NCI-H774 (cell line): ENCODE measurements at regions not wholly inside any gene's neighbourhood (a gene's known extent, or its start where the extent isn't known, plus 50 kb on each side); places are given as distances from the start of the nearest gene placed in this dataset.

Experiments used
- DNase-seq: peaks from one replicate; lab custom pipeline; 2025; lab: John Stamatoyannopoulos, UW

DNA sequence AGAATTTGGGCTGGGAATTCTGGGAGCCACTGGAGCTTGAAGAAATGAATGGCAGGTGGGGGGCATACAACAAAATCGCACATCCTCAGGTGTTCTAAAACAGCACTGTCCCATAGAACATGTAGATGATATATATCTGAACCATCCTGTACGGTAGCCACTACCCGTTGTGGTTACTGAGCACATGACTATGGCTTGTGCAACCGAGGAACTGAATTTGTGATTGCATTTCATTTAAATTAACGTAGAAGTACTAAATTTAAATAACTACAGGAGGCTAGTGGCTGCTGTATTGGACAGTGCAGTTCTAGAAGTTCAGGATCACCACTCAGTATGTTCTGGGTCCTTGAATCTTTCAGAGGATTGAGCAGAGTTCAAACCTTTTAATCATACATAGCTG is 172.4 kb downstream of the PHETA1 start:
- no peak for DNase-seq

DNA sequence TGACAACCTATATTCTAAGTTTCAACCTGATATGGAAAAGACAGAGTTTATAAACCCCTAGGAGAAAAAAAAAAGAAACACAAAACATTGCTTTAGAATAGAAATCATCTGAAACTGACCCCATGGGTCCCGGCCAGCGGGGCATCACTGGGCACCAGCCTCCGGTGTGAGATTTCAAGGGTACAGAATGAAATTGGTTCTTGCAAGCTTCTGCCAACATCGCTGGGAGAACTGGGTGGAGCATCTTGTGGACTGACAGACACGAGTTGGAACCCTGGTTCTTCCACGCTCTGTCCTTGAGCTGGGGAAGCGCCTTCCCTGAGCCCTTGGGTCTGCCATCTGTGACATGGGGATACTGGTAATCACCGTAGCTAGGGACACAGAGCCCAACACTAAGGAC is 173.6 kb downstream of the PHETA1 start:
- no peak for DNase-seq

DNA sequence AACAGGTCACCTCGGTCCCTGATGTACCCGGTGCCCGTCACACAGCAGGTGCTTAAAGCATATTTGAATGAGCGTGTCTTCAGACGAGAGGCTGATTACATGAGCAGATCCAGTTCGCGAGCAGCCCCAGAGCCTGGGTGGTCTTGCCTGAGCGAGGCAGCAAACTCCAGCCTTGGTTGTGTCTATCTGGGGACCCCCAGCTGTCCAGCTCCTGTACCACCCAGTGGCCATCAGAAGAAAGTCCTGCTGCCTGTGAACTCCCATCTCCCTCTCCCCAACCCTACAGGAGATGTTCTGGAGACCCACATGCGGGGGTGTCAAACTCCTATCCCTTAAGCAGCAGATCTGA is 174.2 kb downstream of the PHETA1 start:
- DNase-seq, result no peak

DNA sequence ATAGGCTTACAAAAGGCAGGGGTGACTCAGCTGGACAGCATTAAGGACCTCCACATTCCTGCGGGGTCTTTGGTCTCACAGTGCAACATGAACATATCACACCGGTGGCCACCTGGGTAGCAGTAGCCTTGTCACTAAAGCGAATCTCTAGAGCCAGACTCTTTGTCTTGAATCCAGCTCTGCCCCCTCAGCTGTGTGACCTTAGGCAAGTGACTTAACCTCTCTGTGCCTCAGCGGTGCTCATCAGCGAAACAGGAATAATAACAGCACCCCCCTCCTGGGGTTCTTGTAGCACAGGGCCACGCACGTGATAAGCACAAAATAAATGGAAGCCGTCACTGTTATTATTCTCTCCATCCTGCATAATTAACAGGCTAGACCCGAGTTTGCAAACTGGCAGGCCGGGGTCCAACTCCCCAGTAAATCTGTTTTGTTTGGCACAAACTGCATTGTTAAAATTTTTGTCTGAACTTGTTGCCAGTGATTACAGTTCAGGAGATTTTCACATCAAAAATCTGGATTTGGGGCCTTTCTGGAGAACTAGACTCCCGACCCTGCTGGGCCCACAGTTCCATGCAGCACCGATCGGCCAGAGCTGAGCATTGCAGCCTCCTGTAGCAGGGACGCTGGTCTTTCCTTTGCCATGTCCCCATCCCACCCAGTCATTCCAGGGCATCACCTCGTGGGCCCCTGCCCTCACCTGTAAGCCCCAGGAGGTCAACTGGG is 174.8 kb downstream of the PHETA1 start:
- no peak for DNase-seq

DNA sequence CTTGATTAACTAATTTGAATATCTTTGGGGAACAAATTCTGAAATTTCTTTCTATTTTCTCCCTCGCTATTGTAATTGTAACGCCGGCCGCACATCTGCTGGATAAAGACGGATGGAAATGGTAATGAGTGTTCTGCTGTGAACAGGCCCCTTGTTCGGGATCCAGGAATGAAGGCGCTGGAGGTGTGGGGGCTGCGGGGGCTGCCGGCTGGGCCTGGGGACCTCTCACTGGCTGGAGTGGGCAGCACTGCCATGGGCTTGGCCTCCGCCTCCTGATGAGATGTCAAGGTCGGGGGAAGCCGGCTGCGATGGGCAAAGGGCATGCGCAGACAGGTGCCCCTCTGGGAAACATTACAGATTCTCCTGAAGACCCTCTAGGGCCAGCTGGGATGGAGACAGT is 175.4 kb downstream of the PHETA1 start:
- DNase-seq, result no peak

DNA sequence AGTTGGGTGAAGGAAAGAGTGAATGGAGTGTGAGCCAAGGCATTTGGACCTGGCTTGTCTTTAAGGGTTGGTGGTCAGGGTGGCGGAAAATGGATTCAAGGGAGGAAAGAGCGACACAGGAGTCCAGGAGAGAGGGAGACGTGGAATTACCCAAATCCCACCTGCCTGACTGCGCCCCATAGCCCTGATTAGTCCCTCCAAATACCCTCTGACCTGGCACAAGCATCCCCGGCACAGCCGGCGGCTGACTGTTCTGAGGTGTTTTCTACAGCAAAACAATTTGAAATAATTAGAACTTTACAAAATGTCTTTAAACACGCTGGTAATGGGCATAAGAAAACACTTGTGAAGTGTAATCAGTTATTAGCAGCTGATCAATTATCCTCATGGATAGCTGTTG is 175.8 kb downstream of the PHETA1 start:
- DNase-seq, result no peak

DNA sequence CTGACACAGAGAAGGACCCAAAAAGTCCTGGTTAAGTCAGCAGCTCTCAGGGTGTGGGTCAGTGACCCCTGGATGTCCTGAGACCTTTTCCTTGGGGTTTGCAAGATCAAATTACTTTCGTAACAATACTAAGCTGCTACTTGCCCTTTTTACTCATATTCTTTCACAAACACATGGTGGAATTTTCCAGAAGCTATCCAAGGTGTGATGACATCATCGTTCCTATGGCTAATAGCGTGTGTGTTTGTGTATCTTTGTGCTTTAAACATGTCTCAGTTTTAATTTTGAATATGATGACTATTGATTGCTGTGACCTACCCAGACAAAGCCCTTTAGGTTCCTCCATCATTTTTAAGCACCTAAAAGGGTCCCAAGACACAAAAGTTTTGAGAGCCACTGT is 176.2 kb downstream of the PHETA1 start:
- DNase-seq, result no peak

DNA sequence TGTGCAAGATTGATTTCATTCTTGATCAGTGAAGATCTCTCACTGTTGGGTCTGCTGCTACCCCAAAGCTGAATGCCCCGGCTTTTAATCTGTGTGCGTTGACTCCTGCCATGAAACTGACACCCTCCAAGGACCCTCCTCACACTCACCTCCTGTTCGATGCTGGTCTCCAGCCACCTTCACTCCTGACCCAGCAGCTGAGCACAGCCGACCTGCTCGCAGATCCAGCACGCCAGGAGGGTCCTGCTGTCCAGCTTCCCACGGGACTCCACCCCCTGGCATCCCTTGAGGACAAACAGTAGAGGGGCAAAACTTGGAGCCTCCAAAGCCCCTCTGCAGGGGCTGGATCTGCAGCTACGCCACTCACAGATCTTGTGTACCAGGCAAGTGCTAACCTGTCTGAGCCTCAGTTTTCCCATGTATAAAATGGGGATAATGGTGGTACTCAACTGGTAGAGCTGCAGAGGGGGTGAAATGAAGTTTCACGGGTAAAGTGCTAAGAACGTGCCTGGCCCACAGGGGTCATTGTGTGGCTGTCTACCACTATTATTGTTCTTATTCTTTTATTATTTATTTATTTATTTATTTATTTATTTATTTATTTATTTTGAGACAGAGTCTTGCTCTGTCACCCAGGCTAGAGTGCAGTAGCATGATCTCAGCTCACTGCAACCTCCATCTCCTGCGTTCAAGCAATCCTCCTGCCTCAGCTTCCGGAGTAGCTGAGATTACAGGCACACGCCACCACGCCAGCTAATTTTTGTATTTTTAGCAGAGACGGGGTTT is 178.0 kb downstream of the PHETA1 start:
- no peak for DNase-seq

DNA sequence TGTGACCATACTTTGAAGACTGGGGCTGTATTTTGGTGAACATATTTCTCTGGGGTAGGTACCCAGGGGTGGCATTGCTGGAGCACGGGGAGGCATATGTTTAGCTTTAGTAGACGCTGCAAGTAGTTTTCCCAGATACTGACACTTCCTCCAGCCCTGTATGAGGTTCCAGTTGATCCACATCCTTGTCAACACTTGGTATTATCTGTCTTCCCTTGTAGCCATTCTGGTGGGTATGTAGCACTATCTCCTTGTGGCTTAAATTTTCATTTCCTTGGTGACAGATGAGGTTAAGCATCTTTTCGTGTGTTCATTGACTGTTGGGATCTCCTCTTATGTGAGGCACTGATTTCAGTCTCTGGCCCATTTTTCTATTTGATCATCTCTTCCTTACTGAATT is 179.1 kb downstream of the PHETA1 start:
- no peak for DNase-seq

DNA sequence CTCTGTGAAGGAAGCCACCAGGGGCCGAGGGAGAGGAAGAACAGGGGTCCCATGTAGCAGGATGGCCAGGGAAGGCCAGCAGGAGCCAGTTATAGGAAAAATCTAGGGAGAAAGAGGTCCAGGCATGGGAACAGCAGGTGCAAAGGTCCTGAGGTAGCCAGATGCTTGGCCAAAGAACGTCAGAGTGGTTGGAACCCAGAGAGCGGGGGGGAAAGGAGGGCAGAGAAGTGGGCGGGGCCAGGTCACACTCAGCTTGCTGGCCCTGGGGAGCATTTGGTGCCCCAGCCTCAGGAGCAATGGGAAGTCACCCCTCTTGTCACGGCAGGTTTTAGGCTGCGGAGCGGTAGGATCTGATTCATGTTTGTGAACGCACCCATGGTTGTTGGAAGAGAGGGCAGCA is 180.5 kb downstream of the PHETA1 start:
- no peak for DNase-seq

DNA sequence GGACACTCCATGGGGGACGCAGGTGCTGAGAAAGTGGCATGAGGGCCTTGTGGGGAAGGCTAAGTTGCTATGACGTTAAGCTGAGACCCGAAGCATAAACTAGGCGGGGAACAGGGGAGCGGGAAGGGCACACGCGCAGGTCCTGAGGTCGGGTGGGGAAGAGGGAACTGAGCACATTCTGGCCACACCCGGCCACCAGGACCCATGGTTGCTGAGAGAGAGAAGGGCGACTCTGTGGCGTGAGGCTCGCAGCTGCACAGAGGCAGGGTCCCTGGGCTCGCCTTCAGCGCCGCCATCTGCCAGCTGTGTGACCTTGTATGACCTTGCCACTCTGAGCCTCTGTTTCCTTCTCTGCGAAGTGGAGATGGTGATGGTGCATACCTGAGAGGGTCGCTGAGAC is 182.5 kb downstream of the PHETA1 start:
- no peak for DNase-seq

DNA sequence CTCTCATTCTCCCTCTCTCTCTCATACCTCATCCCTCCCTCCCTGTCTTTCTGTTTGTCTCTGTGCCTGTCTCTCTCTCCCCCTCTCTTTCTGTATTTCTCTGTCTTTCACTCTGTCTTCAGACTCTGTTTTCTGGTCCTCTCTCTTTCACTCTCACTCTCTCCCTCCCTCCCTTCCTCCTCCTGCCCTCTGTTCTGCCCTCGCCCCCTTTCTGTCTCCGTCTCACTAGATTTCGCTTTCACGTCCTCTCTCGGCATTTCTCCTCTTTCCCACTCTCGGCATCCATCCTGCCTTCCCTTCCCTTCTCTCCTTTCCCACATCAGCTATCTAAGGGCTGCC is 183.0 kb downstream of the PHETA1 start:
- DNase-seq, result no peak

DNA sequence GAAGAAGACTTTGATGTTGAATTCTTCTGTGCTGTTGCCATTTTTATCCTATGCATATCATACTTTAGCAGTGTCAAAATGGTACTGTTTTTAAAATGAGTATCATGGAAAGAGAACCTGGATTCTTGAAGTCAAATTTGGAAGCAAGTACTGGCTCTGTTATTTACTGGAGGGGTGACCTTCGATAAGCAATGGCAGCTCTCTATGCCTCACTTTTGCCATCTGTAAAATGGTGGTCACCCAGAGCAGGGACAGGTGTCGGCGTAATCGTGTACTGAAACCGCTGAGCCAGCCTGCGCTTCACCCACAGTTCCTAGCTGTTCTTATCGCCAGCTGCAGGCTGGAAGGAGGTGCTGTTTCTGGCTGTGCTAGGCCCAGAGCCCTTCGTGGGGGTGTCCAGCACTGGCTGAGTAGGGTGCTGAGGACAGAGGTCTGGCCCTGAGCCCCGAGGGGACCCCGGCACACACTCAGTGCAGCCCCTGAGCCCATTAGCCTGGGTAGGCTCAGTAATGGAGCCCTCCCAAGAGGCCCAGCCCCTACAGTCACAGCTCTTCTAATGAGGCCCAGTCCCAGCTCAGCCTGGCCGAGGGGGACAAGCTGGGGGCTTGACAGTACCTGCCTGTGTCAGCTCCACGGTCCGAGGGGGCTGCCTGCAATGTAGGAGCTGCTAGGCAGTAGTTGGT is 183.5 kb downstream of the PHETA1 start:
- no peak for DNase-seq

DNA sequence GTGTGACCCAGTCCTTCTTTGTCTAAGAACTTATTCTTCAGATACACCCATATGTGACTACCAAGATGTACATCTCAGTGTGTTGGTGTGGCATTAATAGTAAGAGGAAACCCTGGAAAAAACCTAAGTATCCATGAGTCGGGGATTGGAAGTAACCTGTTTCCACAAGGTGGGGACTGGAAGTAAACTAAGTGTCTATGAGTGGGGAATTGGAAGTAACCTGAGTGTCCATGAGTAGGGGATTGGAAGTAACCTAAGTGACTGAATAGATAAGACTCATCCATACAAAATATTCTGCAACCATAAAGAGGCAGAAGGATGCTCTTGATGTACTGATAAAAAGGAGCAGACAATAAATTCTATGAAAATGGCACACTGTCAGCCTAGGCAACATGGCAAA is 184.7 kb downstream of the PHETA1 start:
- no peak for DNase-seq

DNA sequence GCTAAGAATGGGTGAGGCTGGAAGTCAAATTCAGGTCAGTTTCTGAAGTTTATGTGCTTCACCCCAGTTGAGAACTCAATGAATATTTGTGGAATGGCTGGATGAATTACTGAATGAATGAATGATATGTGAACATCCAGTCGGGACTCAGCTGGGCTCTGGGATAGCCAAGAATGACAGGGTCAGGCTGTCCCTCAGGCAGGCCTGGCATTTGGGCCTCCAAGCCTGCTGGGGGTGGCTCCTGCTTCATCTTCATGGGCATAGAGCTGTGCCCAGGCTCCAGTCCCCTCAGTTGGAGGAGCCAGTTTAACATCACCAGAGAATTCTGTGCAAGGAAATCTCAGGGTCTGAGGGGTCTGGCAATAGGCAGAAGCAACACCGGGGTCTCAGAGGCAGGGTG is 185.8 kb downstream of the PHETA1 start:
- DNase-seq, result no peak

DNA sequence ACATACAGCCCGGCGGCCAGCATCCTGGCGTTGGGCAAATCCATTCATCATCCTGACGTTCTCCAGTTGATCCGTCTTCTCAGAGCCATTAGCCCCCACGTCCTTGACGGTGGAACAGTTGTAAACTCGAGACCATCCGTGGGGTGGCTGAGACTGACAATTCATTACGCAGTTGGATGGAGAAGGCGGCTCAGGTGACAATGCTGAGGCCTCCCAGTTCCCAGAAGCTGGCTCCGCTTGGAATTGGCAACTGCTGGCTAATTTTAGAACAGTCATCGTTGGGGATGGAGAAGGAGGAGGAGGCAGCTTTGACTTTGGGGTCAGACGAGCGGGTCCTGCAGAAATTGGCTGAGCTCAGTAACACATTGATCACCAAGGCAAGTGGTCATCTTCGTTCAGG is 186.5 kb downstream of the PHETA1 start:
- no peak for DNase-seq

DNA sequence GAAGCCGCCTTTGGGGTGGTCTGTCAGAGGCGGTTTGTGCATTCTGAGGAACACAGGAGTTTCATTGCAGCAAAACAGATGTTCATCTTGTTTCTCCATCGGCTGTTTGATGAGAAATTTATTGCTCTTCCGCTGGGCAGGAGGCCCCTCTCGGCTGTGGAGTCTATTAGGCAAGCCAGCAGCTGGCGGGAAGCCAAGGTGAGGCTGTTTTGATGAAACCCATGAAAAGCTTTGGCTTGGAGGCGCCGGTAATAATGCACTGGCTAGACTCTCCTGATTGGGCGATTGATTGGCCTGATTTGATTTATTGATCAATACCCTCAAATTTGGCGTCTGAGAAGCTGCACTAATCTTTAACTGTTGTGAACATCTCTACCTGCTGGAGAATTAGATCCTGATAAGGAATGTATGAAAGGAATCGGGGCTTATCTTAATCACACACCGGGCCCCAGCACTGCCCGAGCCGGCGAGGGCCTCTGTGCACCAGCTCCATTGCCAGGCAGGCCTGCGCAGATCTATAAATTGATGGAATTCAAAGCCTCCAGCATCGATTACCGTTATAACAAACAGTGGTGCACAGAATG is 187.7 kb downstream of the PHETA1 start:
- DNase-seq, result no peak

DNA sequence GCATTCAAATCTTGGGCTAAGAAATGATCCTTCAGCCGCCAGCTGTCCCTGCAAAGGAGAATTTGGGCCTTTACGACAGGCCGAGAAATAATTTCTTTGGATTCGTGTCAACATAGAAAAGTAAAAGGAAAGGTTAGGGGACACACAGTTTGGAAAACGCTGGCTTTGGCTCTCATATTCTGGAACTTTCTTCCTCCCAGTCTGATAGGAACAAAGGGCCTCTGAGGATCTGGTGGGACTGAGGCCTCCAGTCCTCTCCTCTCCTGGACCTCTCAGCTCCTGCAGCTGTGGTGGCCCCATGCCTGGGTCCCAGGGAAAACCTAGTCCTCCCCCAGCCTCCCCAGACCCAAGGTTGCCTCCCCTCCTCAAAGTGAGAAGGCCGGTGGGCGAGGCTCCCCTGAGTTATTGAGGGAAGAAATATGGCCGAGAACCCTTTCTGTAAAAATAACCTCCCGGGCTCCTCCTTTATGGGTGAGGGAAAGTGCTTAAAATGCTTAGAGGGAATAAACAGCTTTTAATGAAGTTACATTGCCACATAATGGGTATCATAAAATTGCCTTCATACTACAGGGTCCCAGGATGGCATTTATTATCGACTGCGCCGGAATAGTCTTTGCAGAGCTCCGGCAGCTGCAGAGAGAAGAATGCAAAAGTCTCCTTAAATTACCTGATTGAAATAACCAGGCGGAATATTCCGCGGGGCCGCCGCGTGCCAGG is 188.3 kb downstream of the PHETA1 start:
- DNase-seq, result no peak

DNA sequence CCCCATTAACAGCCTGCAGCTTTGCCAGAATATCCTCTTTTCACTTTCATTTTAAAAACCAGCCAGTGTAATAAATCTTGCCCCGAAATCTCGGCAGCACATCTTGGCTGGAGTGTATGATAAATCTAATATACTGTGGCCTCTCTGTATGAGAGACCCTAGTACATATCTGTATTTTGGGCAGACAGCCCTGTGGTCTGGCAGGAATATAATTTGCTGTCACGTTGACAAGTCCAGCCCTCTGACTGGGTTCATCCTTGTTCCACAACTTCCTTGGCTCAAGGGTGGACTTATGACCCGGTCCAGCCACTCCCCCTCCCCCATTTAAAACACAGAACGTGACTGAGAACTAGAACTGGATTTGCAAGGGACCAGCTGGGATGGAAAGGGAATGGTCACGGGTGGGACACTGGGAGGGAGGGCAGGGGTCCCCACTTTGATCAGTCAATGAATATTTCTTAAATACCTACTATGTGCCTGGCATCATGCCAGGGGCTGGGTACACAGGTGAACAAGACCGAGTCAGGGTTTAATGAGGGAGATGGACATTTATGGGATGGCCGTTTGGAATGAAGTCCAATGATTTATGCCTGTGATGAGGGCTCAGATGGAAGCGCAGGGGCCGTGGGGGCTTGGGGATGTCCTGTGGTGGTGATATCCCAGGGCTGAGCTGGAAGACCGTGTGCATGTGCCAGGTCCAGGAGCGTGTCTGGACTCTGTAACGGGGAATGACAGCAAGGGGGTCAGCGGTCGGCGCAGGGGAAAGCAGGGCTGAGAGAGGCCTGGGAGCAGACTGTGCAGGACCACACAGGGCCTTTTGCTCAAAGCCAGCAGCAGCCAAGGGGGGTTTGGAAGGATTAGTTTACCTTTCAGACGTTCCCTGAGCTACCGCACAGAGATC is 190.5 kb downstream of the PHETA1 start:
- DNase-seq, result no peak

DNA sequence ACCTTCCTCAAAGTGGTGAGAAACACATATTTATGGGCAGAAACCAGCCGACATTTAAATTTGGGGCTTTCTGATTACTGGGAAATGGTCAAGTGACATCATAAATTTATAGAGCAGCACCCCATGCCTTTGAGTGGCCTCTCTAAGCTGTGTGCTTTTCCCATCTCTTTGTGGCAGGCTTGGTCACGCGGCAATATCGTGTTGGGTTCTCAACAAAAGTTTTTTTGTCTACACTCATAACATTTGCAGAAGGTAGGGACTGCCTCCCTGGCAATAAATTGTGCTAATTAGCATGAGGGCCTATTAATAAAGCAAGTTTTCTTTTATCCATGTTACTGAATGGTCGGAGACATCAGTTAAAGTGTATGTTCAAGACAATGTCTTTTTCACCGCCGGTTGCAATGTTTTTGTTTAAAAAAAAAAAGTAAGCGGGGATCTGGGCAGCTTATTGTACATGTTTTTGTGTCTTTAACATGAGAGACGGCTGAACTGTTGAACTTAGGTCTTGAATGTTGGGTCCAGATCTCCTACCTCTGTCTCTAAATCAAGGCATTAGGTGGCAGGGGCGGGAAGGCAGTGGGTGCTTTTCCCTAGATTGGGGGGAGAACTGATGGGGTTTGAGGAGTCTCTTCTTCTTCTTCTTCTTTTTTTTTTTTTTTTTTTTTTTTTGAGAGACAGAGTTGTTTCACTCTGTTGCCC is 193.3 kb downstream of the PHETA1 start:
- no peak for DNase-seq

DNA sequence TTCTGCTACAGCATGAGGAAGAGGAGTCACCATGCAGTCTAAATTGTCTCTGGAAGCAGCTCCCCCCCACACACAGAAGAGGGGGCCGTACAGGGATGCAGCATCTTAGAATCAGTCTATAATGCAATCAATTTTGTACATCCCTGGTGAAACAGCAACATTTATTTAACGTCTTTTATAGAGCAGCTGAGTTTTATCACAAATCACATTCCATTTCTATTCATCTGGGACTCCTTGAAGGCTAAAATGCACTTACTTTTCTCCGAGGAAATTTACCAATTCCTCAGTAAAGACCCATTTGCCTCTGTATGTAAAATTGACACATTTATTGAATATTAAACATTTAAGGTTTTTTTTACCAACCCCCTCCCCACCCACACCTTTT is 193.9 kb downstream of the PHETA1 start:
- no peak for DNase-seq
